Endothelial cell (in vitro differentiated cells): ENCODE measurements at regions not wholly inside any gene's neighbourhood (a gene's known extent, or its start where the extent isn't known, plus 50 kb on each side); places are given as distances from the start of the nearest gene placed in this dataset.
"Not testable (repeated sequence)": the region's sequence is repeated elsewhere in the genome, so short reads cannot be mapped to it uniquely, and the experiment has no call there.

ENCODE experiments used
- DNase-seq: peaks from one replicate; pipeline ENCODE4 v3.0.0; 2021; ENCODE audit warnings: low spot score
- H3K27ac Mint-ChIP-seq: one replicate; pipeline ENCODE4 v1.8.0; 2021; ENCODE audit warnings: mixed read lengths, inconsistent platforms; ENCODE audit not compliant: unreplicated experiment
- H3K27me3 Mint-ChIP-seq: one replicate; pipeline ENCODE4 v1.8.0; 2021; ENCODE audit warnings: mild to moderate bottlenecking, moderate library complexity, mixed read lengths, inconsistent platforms; ENCODE audit not compliant: unreplicated experiment
- H3K36me3 Mint-ChIP-seq: one replicate; pipeline ENCODE4 v1.8.0; 2021; ENCODE audit warnings: mild to moderate bottlenecking, low read depth, mixed read lengths, inconsistent platforms; ENCODE audit not compliant: unreplicated experiment
- H3K4me1 Mint-ChIP-seq: one replicate; pipeline ENCODE4 v1.8.0; 2021; ENCODE audit warnings: mild to moderate bottlenecking, mixed read lengths, inconsistent platforms; ENCODE audit not compliant: unreplicated experiment
- H3K4me3 Mint-ChIP-seq: one replicate; pipeline ENCODE4 v1.8.0; 2021; ENCODE audit warnings: mild to moderate bottlenecking, mixed read lengths, inconsistent platforms; ENCODE audit not compliant: unreplicated experiment
- H3K9me3 Mint-ChIP-seq: one replicate; pipeline ENCODE4 v1.8.0; 2021; ENCODE audit warnings: mixed read lengths, inconsistent platforms; ENCODE audit not compliant: unreplicated experiment
- TF ChIP-seq, protein P1 (sequence below): fragments of 200-600 bp; sonication (generic); IDR thresholded peaks from one replicate; pipeline ENCODE4 v1.5.0; 2021; ENCODE audit warnings: antibody characterized with exemption; ENCODE audit not compliant: unreplicated experiment

DNA sequence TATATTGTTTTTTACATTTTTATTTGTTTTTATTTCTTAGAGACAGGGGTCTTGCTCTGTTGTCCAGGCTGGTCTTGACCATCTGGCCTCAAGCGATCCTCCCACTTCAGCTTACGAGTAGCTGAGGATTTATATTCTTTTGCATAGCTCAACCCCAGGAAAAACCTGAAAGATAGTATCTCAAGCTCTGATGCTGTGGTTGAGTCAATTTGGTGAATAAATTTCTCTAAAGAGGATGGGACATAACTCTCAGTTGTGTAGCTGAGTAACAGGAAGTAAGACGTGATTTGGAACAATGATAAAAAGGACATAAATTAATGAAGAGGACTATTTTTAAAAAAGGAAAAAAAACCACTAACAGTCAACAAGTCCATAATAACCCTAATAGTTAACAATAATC lies 79.8 kb upstream of the TNFSF11 start:
- Mint-ChIP-seq H3K27ac (no peak overlapping the region), H3K4me1 (no peaks in the 10 kb centered on the region), H3K4me3 (no peak overlapping the region), H3K36me3 (no peaks in the 10 kb centered on the region), H3K9me3 (no peaks in the 10 kb centered on the region), H3K27me3 (peaks cover 2% of the 10 kb centered on the region)
- TF ChIP-seq, protein P1, sequence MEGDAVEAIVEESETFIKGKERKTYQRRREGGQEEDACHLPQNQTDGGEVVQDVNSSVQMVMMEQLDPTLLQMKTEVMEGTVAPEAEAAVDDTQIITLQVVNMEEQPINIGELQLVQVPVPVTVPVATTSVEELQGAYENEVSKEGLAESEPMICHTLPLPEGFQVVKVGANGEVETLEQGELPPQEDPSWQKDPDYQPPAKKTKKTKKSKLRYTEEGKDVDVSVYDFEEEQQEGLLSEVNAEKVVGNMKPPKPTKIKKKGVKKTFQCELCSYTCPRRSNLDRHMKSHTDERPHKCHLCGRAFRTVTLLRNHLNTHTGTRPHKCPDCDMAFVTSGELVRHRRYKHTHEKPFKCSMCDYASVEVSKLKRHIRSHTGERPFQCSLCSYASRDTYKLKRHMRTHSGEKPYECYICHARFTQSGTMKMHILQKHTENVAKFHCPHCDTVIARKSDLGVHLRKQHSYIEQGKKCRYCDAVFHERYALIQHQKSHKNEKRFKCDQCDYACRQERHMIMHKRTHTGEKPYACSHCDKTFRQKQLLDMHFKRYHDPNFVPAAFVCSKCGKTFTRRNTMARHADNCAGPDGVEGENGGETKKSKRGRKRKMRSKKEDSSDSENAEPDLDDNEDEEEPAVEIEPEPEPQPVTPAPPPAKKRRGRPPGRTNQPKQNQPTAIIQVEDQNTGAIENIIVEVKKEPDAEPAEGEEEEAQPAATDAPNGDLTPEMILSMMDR = no peak
- no peak for DNase-seq

DNA sequence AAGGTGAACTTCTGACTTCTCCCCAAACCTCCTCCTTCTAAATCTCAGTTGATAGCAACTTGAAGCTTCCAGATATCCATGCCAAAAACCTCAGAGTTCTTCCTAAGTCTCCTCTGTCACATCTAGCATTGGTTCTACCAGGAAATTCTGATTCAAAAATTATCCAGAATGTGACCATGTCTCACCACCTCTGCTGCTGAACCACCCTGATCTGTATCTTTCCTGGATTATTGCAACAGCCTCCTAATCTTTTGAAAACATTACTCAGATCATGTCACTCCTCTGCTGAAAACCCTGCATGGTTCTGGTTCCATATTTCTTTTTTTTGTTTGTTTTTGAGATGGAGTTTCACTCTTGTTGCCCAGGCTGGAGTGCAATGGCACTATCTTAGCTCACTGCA lies 78.7 kb upstream of the TNFSF11 start:
- Mint-ChIP-seq H3K4me3 (no peak overlapping the region), H3K36me3 (no peaks in the 10 kb centered on the region), H3K27ac (no peak overlapping the region), H3K4me1 (no peaks in the 10 kb centered on the region), H3K9me3 (no peaks in the 10 kb centered on the region), H3K27me3 (peaks cover 2% of the 10 kb centered on the region)
- DNase-seq = no peak
- TF ChIP-seq, protein P1 = no peak

DNA sequence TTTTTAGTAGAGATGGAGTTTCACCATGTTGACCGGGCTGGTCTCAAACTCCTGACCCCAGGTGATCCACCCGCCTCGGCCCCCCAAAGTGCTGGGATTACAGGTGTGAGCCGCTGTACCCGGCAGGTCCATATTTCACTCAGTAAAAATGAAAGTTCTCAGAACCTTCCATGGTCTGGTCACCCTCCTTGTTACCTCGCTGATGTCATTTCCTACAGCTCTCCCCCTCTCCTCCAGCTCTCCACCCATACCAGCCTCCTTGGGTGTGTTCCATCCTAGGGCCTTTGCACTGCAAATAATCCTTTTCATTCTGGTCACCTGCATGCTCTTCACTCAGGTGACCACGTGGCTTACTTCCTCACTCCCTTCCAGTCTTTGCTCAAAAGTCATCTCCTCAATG lies 78.2 kb upstream of the TNFSF11 start:
- TF ChIP-seq, protein P1 = no peak
- Mint-ChIP-seq H3K9me3 (no peaks in the 10 kb centered on the region), H3K4me1 (no peaks in the 10 kb centered on the region), H3K36me3 (no peaks in the 10 kb centered on the region), H3K4me3 (no peak overlapping the region), H3K27me3 (peaks cover 2% of the 10 kb centered on the region), H3K27ac (no peak overlapping the region)
- no peak for DNase-seq

DNA sequence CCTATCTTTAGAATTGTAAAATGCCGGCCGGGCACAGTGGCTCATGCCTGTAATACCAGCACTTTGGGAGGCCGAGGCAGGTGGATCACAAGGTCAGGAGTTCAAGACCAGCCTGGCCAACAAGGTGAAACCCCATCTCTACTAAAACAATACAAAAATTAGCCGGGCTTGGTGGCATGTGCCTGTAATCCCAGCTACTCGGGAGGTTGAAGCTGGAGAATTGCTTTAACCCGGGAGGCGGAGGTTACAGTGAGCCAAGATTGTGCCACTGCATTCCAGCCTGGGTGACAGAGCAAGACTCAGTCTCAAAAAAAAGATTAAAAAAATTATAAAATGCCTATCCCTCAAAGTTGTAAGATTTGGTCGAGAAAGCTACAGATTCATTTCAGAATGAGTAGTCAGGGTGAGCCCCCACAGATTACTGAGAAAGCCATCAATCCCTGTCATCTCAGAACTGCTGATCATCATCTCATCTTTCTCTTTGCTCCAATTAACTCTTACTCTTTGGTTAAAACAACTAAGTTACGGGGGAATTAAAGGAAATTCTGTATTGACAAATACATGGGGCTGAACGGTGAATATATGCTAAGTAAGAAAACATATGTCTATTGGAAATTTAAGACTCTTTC lies 76.9 kb upstream of the TNFSF11 start:
- not testable (repeated sequence) for H3K27me3 Mint-ChIP-seq, H3K9me3 Mint-ChIP-seq, H3K27ac Mint-ChIP-seq, DNase-seq, H3K4me1 Mint-ChIP-seq, H3K36me3 Mint-ChIP-seq, H3K4me3 Mint-ChIP-seq

DNA sequence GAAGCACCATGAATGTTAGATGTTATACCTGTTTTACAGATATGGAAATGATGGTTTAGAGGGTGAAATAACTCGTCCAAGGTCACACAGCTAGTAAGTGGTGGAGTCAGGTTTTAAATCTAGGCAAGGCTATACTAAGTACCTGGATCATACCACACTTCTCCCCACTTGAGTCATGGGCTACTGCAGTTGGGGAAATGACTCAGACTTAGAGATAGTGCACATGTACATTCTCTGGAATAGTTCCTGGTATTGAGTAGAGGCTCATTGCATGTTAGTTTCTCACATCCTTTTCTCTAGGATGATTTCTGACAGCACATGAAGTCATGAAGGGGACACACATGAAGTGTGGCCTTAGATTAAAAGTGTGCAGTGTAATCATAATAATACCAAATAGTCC lies 76.2 kb upstream of the TNFSF11 start:
- H3K27ac Mint-ChIP-seq = no peak overlapping the region
- no peaks in the 10 kb centered on the region for H3K36me3 Mint-ChIP-seq
- no peak for DNase-seq
- no peaks in the 10 kb centered on the region for H3K4me1 Mint-ChIP-seq
- no peaks in the 10 kb centered on the region for H3K27me3 Mint-ChIP-seq
- TF ChIP-seq, protein P1 = no peak
- no peak overlapping the region for H3K4me3 Mint-ChIP-seq
- H3K9me3 Mint-ChIP-seq = no peaks in the 10 kb centered on the region
